GM18909 (cell line): ENCODE measurements at regions not wholly inside any gene's neighbourhood (a gene's known extent, or its start where the extent isn't known, plus 50 kb on each side); places are given as distances from the start of the nearest gene placed in this dataset.

ENCODE experiments used
- ATAC-seq: cut with Tn5 transposase; IDR thresholded peaks from one replicate; pipeline ENCODE4 v1.9.1; 2021; ENCODE audit warnings: mild to moderate bottlenecking; ENCODE audit not compliant: unreplicated experiment, poor library complexity

DNA sequence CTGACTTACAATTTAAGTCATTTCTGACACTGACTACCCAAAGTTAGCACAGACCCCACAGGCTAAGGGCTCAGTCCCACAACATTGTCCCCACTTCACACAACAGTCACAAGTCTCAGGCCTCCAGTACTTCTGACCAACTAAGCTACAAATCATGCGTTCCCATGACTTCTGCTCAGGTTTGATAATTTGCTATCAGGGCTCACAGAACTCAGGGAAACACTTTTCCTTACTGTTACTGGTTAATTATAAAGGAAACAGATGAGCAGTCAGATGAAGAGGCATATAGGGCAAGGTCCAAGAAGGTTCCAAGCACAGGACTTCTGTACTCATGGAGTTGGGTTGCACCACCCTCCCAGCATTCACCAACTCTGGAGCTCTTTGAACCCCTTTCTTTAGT lies 151.2 kb upstream of the TNR start:
- ATAC-seq = no peak

DNA sequence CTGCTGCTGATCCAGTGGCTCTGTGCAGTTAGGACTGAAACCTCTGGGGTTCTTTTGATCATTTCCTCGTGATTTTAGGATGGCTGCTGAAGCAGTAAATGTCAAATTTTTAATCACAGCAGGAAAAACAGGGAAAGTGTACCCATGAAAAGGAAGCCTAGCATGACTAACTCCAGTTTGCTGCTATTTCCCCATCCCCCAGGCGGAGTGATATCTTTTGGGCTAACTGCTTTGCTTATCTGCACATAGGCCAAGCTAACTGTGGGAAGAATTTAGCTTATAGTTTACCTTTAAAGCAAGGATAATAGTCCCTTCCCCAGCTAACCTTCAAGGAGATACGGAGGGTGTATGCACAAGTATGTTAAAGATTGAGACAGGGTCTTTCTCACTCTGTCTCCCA lies 149.8 kb upstream of the TNR start:
- no peak for ATAC-seq

DNA sequence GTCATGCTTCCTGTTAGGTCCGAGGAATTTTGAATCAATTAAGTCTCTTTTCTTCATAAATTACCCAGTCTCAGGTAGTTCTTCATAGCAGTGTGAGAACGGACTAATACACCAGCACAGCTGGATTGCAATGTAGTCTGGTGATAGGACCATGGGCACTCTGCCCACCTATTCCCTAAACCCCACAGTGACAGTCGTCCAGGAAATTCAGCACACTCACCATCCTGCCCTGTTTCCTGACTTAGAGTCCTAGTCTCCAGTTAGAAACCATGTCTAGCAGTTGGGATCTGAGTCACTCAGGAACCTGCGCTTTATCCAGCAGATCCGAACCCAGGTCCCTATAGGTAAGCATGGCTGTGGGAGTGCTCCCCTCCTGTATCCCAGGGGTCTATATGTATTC lies 149.3 kb upstream of the TNR start:
- no peak for ATAC-seq

DNA sequence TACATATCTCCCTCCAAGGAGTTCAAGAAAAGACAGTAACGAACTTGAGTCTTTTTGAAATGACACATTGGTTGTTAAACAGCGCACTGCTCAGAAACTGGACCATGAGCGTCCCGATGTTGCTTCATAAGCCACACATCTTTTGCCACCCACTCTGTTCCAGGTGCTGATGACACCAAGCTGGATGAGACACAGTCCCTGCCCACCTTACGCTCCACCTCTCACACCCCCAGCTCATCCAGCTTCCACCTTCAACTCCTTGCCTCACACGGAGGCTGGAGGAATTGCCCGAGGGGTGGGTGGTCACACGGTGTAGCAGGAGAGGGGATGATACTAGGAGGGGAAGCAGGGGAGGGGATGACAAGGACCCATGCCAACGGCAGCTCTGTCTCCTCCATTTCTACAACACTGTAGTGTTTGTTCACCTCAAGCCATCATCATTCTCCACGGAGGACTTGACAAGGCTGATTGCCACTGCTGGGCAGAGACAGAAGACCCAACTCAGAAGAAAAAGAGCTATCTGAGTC lies 148.5 kb upstream of the TNR start:
- ATAC-seq = no peak

DNA sequence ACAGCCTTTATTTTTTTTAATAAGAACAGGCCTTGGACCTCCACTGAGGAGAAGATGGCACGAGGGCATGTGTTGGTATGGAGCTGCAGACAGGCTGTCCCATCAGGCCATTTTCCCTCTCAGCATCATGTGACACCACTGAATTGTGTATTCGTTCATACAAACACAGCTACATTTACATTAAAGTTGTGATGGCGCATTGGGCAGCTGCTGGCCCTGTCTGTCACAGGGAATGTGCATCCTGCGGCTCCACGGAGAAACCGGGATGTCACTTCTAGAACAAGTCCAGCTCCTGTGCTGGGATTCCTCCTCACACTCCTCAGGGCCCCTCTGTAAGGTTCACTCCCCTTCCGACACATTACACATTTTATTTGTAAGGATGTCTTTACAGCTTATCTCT lies 147.6 kb upstream of the TNR start:
- no peak for ATAC-seq

DNA sequence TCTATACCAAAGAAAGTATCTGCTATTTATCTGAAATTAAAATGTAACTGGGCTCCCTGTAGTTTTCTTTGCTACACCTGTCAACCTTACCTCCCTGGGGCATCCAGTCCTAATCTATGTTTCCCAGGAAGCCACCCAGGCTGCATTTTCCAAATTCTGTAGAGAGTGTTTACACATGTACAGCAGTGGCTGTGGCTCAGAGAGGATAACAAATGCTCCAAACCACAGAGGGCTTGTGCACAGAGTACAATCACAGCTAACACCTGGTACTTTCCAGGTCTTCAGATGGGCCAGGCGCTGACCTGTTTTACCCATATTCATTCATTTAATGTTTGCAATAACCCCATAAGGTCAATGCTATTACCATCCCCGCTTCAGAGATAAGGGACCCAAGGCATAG lies 146.5 kb upstream of the TNR start:
- no peak for ATAC-seq

DNA sequence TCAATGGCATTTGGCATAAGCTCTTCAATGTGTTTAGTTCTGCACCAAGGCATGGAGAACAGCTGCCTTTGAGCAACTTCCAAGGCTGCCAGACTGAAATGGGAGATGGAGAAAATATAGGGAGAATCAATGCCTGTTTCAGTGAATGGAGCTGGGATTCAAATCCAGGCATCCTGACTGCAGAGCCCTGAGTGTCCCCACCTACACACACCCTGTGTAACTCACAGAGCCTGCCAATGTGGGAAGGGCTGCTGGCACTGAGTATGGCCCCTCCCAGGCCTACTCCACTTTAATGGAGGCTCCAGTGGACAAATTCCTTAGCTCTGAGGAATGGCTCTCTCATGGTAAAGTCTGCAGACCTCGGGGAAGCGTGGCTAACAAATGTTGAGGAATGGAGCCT lies 145.6 kb upstream of the TNR start:
- no peak for ATAC-seq

DNA sequence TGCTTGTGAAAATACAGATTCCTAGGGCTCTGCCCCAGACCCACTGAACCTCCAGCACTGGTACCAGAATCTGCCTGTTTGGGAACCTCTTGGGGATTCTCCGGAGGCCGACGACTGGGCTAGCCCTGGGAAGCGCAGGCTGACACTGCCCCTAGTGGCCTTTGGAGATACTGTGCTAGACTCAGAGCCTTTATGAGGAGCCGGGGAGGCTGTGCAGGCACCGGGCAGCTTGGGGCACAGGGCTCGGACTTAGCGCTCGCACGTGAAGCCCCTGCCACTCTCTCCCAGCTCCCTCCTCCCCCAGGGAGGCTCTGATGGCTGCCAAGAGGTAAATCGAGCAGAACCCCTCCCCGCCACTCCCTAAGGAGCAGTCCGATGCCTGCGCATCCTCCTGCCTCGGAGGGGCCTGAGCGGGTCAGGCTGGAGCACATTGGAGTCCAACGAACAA lies 144.6 kb upstream of the TNR start:
- peak; percentile 88 for ATAC-seq

DNA sequence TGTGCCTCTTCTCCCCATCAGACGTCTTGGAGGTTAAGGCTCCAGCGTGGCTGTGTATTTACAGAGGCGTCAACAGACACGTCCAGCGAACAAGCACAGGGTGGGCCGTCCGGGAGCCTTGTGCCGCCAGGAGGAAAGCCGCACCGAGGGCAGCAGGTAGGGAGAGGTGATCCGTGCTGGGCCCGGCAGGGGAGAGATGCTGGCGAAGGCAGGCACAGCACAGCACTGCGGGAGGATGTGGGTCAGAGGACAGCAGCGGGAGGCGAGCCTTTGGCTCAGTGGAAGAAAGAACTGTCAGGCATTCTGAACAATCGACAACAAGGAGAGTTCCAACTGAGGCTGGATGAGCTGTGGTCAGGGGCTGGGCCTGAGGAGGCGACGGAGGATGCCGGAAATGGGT lies 144.1 kb upstream of the TNR start:
- ATAC-seq = peak; percentile 34

DNA sequence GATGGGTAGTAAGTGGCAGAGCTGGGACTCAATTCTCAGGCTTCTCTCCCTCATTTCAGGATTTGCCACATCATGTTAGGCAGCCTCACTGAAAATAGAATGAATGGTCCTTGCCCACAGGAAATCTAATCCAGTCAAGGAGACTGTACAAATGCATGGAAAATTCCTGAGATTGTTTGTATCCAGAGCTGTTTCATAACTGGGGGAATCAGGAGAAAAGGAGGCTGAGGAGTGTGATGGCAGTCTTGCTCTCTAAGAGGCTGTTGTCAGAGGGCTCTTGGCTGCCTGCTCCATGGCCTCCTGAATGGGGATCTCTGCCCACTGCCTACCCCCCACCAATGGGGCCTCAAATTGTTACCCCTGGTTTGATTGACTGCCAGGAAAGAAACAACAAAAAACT lies 141.9 kb upstream of the TNR start:
- no peak for ATAC-seq

DNA sequence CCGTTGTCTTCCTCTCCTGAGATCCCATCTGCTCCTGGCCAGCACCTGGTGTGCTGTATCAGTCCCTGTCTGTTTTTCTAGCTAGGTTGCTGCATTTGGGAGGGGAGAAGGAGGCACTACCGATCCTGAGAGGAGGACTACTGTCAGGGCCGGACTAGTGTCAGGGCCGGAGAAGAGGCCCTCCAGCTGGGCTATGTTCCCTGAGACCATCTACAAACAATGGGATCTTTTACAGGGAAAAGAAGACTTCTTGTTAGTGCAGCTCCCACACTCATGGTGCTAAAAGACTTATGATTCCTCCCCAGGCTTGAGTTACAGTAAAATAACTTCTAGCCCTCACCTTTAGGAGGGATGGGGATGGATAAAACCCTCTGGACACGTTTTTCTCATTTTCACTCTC lies 141.0 kb upstream of the TNR start:
- ATAC-seq = no peak

DNA sequence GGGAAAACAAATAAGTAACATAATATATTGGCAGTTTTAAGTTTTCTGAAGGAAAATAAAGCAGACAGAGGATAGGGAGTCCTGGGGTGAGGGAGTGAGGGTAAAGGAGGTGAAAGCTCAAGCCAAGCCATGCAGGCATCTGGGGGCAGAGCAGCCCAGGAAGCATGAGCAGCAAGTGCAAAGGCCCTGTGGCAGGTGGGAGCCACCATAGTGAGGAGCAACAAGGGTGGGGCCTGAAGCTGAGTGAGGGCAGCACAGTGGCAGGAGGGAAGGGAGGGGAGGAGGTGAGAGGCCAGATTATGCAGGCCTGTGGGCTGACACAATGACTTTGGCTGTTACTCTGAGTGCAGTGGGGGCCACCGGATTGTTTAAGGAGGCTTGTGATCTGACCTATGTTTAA lies 138.8 kb upstream of the TNR start:
- no peak for ATAC-seq

DNA sequence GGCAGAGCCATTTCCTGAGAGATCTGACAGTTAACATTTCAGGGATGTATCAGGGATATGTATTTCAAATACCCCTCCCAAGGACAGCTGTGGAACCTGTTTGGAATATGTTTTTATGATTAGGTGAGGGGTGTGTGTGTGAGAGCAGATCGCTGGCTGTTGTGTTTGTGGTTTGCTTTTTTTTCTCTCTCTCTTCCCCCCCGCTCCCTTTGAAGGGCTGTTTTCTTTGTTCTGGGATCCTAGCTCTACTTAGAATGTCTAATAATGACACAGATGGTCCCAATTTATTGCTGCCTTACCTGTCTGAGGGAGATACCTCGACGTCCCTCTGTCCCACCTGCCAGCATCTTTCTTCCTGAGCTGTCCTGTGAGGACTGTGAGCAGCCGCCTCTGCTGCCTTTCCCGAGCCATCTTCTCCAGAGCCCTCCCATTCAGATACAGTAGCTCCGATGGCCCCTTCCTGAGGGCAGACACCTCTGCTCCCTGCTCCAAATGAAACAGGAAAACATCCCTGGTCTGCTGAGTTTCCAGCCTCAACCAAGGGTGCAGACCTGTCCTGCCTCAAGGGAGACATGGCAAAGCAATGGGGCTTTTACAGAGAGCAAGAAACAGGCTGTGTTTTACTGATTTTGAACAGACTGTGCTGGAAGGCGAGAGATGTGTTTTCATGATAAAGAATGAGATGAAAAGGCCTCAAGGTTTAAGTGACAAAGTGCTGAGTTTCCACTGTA lies 138.0 kb upstream of the TNR start:
- ATAC-seq = no peak

DNA sequence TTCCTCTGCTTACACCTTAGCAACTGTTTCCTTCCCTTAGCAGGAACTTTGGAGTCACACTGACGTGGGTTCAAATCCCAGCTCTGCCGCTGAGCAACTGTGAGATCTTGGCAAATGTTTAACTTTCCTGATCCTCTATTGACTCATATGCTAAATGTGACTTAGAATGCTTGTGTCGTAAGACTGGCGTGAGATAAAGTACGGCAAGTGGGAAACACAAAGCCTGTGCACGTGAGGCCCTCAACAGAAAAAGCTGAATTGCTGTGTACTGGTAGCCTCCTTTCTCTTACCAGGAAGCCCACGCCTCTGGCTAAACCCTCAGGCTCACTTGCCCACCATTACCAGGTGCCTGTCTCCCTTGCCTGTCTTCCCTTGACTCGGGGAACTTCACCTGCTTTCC lies 135.4 kb upstream of the TNR start:
- ATAC-seq = no peak

DNA sequence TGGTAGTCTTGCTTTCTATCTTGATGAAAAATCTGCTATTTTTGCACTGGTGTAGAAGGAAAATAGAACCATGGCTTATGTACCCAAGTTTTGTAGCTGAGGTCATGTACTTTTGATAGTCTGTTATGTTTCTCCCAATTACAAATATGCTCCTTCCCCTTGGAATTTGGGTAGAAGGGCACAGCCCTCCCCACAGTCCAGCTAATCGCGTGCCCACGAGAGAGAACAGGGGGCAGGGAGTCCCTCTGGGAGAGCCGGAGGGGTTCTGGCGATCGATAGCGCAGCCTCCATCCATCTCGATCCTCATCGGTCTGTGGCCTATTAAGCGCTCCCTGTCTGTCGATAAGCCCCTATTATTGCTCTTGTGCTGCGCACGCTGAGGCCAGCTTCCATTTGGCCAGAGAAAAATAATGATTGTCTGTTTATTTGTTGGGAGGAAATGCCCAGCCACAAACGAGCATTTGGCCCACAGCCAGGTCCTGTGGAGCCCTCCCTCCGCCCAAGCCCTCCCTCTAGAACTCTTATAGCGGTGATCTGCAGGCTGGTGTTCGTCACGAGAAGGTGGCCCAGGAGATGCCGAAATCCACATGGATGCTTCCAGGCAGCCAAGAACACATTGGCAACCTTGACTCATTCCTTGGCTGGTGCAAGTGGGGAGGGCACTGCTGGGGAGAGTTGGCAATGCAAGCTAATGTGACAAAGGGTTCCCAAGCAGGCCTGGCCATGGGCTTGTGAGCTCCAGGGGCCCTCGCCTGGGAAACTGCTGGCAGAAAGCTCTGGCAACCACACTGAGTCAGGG lies 134.7 kb upstream of the TNR start:
- no peak for ATAC-seq

DNA sequence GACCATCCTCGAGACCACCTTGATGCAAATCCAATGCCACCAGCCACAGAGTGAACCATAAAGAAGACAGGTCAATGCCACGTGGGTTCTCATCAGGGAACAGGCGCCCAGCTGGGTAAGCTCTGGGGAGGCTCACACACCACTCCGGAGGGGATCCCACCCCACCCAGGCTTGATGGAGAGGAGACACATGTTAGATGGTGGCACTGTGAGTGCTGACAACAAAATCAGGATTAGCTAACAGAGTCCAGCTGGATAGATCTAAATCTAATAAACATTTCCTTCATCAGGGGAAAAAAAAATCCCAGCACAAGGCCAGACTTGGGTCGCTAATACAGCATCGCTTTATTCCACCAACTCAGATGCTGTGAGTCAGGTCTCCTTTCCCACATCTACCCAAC lies 132.2 kb upstream of the TNR start:
- no peak for ATAC-seq

DNA sequence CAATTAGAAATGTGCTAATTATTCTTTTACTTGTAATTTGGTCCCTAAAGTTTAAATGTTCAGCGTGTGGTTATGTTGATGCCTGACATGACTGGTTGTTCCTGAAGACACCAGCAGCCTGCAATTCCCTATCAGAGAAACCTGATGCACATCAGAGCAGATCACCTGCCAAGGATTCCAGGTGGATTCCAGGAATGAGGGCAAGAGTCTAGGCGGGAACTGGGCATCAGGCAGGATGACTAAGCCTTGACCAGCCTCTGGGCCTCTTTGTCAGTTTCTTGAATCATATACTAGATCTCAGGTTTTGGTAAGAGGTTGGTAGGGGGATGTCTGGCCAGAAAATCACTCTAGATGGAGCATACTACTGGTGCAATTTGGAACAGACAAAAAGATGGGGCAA lies 130.7 kb upstream of the TNR start:
- ATAC-seq = no peak

DNA sequence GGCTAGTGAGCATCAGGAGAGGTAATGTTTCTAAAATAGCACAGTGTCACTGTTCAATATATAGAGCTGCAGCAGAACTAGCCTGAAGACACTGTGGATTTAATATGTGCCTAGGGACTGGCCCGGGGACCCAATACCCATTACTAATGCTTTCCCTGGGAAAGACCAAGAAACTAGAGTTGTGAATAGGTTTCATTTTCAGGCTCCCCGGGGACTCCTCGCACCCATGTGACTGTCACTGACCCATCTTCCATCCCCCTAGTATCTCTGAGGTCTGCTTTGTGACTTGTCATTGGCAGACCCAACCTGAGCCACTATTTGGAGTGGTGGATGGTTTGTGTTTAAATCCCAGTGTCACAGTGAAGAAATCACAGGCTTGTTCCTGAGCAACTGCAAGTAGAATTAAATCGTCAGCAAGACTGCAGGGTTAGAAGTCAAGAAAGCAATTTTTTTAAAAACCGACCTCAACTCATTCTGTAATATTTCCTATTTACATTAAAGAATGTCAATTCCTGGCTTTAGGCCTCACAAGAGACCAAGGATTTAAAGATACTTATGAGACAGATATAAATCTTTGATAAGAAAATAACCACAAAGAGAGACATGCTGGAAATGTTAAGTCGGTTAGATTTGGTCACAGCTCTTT lies 130.0 kb upstream of the TNR start:
- peak; percentile 89 for ATAC-seq

DNA sequence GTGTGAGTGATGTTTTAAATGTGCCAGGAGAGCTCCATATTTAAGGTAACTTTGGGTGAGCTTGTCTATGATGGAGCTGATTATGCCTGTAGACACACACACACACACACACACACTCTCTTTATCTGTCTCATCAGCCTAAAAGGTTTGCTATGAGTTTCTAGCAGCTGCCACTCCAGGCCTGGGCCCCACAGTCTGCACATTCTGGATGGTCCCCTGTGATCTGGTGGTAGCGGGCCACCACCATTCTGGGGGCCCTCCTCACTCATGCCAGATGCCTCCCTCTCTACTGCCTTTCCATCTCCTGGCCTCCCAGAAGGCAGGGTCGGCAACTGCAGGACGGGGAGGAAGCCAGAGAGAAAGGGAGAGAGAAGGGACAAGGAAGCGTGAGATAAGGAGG lies 129.2 kb upstream of the TNR start:
- ATAC-seq = no peak

DNA sequence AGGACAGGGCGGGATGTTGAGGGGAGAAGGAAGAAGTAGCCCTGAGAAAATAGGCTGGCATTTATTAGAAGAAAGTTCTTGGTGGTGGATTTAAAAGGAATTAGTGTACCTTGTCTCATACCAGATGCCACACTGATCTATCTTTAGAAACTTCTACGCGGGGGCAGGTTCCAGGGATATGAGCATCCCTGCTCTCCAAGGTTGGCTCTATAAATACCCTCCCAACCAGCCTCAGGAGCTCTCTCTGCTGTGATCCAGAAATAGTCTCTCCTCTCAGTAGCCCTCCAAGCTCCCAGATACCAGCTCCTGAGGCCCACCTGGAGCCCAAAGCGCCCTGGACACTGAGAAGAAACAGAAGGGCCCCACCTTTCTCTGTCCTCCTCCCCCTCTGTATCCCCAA lies 128.3 kb upstream of the TNR start:
- no peak for ATAC-seq

DNA sequence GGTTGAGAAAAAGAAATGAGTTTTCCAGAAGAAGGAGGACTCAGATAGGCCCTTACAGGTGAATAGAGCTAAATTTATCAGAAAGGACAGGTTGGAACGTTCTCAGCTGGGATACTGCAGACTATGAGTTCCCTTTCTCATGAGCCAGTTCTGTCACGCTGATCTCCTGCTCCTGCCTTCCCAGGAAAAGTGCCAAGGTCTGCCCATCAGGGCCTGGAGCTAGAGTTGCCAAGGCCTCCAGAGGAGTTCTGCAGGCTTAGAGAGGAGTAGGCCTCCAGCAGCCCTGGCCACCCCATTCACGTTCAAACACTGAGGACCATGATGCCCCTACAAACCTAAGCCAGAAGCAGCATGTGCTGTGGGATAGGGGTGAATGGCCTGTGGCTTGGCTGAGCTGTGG lies 126.8 kb upstream of the TNR start:
- ATAC-seq = no peak
